HG03097 (cell line): ENCODE measurements at regions not wholly inside any gene's neighbourhood (a gene's known extent, or its start where the extent isn't known, plus 50 kb on each side); places are given as distances from the start of the nearest gene placed in this dataset.

ENCODE experiments used
- ATAC-seq: cut with Tn5 transposase; IDR thresholded peaks from one replicate; pipeline ENCODE4 v1.9.1; 2021; ENCODE audit not compliant: unreplicated experiment, low FRiP score

- no peak for ATAC-seq
Observed at GRCh38 chr6:139917951-139918630, 543.6 kb upstream of the CITED2 start.

DNA sequence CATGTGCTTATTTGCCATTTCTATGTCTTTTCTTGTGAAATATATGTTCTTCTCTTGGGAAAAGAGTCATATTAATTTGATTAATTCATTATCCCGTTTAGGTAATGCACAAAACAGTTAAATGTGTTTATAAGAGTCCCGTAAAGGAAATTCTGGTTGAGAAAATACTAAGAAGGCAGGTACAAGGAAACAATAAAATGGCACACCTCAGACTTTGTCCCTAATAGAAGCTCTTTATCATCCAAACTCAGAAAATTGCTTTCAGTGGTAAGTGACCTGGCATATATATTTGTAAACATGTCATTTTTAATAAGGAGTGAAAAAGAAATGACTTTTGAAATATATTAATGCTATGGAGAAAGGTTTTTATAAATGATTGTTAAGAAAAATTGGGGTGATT lies 540.5 kb upstream of the CITED2 start:
- no peak for ATAC-seq

DNA sequence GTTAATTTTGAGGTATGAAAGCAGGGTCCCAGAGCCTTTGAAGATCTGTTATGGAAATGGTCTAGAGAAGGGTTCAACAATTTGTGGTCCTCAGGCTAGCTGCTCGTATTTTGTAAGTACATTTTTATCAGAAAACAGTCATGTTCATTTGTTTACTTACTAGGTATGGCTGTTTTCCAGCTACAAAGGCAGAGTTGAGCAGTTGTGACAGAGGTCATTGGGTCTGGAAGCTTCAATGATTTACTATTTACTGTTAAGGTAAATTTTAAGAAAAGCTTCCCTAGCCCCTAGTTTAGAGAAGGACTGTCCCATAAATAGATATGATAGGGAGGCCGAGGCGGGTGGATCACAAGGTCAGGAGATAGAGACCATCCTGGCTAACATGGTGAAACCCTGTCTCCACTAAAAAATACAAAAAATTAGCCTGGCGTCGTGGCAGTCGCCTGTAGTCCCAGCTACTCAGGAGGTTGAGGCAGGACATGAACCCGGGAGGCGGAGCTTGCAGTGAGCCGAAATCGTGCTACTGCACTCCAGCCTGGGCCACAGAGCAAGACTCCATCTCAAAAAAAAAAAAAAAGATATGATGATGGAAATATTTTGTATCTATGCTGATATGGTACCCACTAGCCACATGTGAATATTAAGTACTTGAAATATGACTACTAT lies 538.4 kb upstream of the CITED2 start:
- no peak for ATAC-seq

GRCh38 chr6:139909992-139910391 lies 535.5 kb upstream of the CITED2 start:
- no peak for ATAC-seq

GRCh38 chr6:139905404-139906052 lies 531.1 kb upstream of the CITED2 start:
- no peak for ATAC-seq

DNA sequence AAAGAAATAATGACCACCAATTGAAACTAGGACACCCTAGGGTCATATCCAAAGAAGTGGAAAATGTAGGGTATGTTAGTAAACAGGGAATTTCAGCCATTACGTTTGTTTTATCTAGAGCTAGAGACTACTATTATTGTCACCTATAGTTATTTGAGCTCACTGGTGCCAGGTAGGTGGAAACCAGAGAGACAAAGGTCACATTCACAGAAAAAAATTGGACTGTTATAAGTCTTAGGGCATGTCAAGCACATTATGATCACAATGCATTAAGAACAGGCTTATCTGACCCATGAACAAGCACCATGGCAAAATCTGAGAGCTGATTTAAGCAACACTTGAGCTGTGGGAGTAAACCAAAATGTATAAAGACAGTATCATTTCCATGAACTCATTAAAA lies 530.1 kb upstream of the CITED2 start:
- ATAC-seq = no peak

GRCh38 chr6:139904158-139904533 lies 529.7 kb upstream of the CITED2 start:
- ATAC-seq = peak; percentile 10

- ATAC-seq = peak; percentile 98
Observed at GRCh38 chr6:139903411-139904157, 529.1 kb upstream of the CITED2 start.

DNA sequence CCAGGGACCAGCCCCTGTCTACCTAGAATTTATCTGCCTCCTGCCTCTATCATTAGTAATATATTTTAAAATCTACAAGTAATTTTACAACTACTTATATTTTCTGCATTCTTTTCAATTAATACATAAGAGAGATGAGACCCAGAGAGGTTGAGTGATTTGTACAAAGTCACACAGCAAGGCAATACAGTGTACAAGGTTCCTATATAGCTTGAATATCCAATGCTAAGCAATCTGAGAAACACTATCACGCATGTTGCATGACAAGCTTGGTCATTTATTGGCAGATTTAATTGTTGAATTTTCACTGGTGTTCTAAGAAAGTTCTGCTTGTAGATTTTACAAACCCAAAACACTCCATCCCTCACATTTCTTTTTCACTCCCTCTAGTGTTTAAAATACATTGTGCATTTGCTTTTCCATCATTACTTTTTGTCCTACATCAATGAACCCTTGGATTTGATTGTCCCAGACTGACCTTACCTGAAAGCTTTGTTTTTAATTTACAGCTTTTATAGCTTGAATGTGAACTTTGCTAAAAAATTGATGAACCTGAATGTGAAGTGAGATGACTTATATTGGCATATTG lies 520.9 kb upstream of the CITED2 start:
- ATAC-seq = no peak

DNA sequence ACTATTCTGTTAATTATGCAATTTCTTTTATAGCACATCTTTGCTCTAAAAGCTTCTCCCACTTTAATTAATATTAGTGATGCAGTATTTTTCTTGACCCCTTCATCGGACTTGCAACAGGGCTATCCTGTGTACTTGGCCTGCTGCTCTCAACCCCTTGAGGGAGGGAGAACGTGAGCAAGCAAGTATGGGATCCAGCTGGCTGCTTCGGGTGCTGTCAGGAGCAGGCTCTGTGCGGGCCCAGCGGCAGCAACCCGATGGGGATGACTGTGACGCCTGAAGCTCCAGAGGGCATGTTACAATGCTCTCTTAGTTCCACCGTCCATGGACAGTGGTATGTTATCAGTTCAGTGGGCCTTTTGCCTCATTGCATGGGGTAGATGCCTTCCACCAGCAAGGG lies 519.8 kb upstream of the CITED2 start:
- ATAC-seq = no peak

- ATAC-seq = no peak
Observed at GRCh38 chr6:139891471-139891870, 517.0 kb upstream of the CITED2 start.

- ATAC-seq = no peak
Observed at GRCh38 chr6:139888681-139889122, 514.3 kb upstream of the CITED2 start.

DNA sequence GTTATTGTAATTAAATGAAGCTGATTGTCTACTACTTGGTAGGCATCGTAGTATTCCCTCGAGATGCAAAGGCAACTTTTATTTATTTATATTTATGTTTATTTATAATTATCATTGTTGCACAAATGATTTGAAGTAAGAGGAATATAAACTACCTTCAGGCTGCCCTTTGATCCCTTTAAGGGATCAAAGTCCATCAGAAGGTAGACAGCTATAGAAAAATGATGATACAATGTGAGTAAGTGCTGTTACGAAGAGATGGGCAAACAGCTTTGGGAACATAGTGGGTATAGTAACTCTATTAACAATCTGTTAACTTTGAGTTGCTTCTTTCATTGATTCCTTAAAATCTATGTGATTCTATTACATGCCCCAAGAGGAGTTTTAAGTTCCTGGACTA lies 512.8 kb upstream of the CITED2 start:
- ATAC-seq = no peak

DNA sequence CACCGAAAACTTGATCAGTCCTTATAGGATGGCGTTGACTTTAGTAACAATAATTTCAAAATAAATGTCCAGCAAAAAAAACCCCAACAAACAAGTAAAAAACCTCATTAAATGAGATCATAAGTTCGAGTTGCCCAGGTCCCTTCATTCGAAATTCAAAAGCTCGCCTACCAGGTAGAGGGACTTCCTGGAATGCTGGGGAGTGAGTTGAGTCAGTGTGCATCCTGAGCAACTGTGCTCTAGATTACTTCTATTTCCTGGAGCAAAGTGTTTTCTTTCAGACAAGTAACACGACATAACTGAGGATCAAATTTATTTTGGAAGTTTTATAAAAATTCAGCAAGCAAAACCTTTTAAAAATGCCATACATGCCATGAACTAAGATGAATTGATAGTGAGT lies 511.9 kb upstream of the CITED2 start:
- no peak for ATAC-seq

GRCh38 chr6:139885909-139886308 lies 511.5 kb upstream of the CITED2 start:
- ATAC-seq = no peak

DNA sequence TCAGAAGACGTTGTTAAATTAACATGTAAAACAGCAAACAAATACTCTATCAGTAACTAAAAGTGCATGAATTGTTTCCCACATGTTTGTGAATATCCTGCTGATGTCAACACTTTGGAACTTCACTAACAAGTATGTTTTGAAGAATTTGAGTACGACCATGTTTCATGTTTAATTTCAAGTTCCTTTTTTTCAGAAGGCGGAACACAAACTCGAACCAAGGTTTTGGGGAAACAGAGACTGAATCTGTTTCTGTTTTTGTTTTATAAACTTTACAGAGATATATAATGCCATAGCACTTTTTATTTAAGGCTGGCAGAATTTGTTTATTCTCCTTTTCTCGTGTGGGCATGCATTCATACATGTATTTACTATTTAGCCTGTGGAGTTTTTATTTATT lies 509.3 kb upstream of the CITED2 start:
- ATAC-seq = no peak

DNA sequence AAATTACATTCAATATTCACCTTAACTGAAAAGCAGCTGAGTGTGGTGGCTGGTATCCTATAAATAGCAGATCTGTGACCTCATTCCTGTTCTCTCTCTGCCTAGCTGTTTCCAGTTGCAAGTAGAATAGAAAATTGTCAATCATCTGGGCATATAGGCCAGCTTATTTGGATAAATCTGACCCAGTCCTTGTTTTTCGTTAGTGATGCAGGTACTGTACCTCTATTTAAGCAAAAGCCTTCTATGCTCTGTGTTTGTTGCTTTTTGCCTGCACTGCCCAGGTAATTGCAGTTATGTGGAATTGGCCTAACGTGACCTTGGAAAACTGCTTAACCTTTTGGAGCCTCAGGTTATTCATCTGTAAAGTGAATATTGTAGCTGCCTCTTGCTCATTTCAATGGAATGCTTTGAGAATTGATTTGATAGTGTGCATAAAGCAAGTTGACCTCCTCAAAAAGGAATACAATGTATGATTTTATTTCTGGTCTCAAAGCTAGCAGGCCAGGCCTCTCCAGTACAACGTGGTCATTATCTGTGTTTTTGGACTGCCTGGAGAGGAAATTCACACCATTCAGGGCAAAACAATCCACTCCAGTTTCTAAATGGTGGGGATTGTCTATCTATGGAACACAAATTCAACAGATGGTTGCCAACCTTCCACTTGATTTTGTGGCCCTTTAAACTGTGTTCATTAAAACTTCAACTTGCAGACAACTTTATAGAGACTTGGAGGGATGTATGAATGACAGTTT lies 508.7 kb upstream of the CITED2 start:
- no peak for ATAC-seq

DNA sequence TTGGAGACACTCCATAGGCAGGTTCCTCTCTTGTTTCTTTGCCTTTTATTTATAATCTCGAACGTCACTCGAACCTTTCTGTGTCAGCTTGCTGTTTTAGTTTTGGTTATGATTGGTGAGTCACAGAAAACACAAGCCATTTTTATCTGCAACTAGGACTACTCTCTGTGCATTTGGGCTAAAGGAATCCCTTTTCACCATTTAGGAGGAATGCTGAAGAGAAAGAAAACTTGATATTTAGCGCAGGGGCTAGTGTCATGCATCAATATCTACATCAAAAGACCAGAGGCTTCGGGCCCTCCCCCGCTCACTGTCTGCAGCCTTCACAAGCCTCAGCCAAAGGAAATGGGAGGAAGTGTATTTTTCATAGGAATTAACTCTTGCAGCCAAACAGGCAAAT lies 507.8 kb upstream of the CITED2 start:
- ATAC-seq = peak; percentile 24

- peak; percentile 79 for ATAC-seq
Observed at GRCh38 chr6:139881728-139882211, 507.3 kb upstream of the CITED2 start.

DNA sequence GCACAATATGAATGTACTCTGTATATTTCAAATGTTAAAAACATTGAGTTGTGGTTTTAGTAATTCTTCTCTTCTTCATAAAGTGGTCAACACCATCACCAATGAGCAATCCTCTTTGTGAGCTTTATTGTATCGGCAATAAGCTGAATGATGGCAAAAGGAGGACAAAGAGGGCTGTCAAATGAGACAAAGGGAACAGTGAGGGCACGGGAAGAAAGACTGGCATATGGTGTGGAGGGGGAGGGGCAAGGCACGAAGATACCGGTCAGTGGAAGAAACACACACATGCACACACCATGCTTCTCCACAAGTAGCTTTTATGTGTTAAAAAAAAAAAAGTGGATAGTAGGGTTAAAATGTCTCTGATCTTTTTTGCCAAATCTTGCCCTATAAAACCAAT lies 506.8 kb upstream of the CITED2 start:
- no peak for ATAC-seq
